ENCODE measurements at regions not wholly inside any gene's neighbourhood (a gene's known extent, or its start where the extent isn't known, plus 50 kb on each side); places are given as distances from the start of the nearest gene placed in this dataset.

GRCh38 chr6:80457439-80457933 is 351.0 kb downstream of the BCKDHB start:
- no peak for TF ChIP-seq SIN3A (IDR thresholded peaks at IDR 0.05; ENCODE audit: borderline replicate concordance, insufficient read depth, low read length)
- TF ChIP-seq FOXP2 (optimal IDR thresholded peaks at IDR 0.05; ENCODE audit: borderline replicate concordance, extremely low read depth, extremely low read length, insufficient read depth): peak; percentile 21
- peak in 1 of 2 experiments; percentile 31; a peak in 1 of 4 replicates for TF ChIP-seq REST (IDR thresholded peaks at IDR 0.05; ENCODE audit: insufficient read depth in 1 of 2, low read depth in 2 of 2, low read length in 2 of 2)

- TF ChIP-seq REST (IDR thresholded peaks at IDR 0.05; ENCODE audit: insufficient read depth in 1 of 2, low read depth in 2 of 2, low read length in 2 of 2): no peak
- no peak for TF ChIP-seq POLR2AphosphoS5 (IDR thresholded peaks at IDR 0.05; ENCODE audit: low read depth, low read length)
- no peak for TF ChIP-seq SIN3A (IDR thresholded peaks at IDR 0.05; ENCODE audit: borderline replicate concordance, insufficient read depth, low read length)
- no peak for TF ChIP-seq TAF1 (IDR thresholded peaks at IDR 0.05; ENCODE audit: borderline replicate concordance, insufficient read depth, low read length)
- no peak for TF ChIP-seq FOXP2 (optimal IDR thresholded peaks at IDR 0.05; ENCODE audit: borderline replicate concordance, extremely low read depth, extremely low read length, insufficient read depth)
Measured at GRCh38 chr6:80456724-80457438, 350.4 kb downstream of the BCKDHB start.

GRCh38 chr6:80454661-80455365 is 348.3 kb downstream of the BCKDHB start:
- TF ChIP-seq REST (IDR thresholded peaks at IDR 0.05; ENCODE audit: insufficient read depth in 1 of 2, low read depth in 2 of 2, low read length in 2 of 2) (no peak), FOXP2 (optimal IDR thresholded peaks at IDR 0.05; ENCODE audit: borderline replicate concordance, extremely low read depth, extremely low read length, insufficient read depth) (no peak), SIN3A (IDR thresholded peaks at IDR 0.05; ENCODE audit: borderline replicate concordance, insufficient read depth, low read length) (no peak), TAF1 (IDR thresholded peaks at IDR 0.05; ENCODE audit: borderline replicate concordance, insufficient read depth, low read length) (no peak), POLR2AphosphoS5 (IDR thresholded peaks at IDR 0.05; ENCODE audit: low read depth, low read length) (no peak)

GRCh38 chr6:80454197-80454596 is 347.7 kb downstream of the BCKDHB start:
- TF ChIP-seq FOXP2 (optimal IDR thresholded peaks at IDR 0.05; ENCODE audit: borderline replicate concordance, extremely low read depth, extremely low read length, insufficient read depth): no peak
- no peak for TF ChIP-seq TAF1 (IDR thresholded peaks at IDR 0.05; ENCODE audit: borderline replicate concordance, insufficient read depth, low read length)
- no peak for TF ChIP-seq SIN3A (IDR thresholded peaks at IDR 0.05; ENCODE audit: borderline replicate concordance, insufficient read depth, low read length)
- no peak for TF ChIP-seq POLR2AphosphoS5 (IDR thresholded peaks at IDR 0.05; ENCODE audit: low read depth, low read length)
- TF ChIP-seq REST (IDR thresholded peaks at IDR 0.05; ENCODE audit: insufficient read depth in 1 of 2, low read depth in 2 of 2, low read length in 2 of 2): no peak

Data from PFSK-1 (cell line).